ENCODE measurements at regions not wholly inside any gene's neighbourhood (a gene's known extent, or its start where the extent isn't known, plus 50 kb on each side); places are given as distances from the start of the nearest gene placed in this dataset.

GRCh38 chr13:79681069-79681468 lies 200.1 kb downstream of the NDFIP2 start:
- no peak for DNase-seq

- no peak for DNase-seq
Observed at GRCh38 chr13:79680485-79680884, 199.5 kb downstream of the NDFIP2 start.

- peak; percentile 31 for DNase-seq
Observed at GRCh38 chr13:79679334-79679733, 198.4 kb downstream of the NDFIP2 start.

GRCh38 chr13:79678100-79678499 lies 197.1 kb downstream of the NDFIP2 start:
- DNase-seq: no peak

- DNase-seq: no peak
Observed at GRCh38 chr13:79675931-79676660, 195.1 kb downstream of the NDFIP2 start.

- DNase-seq: no peak
Observed at GRCh38 chr13:79674765-79675515, 194.0 kb downstream of the NDFIP2 start.

- no peak for DNase-seq
Observed at GRCh38 chr13:79673993-79674377, 193.0 kb downstream of the NDFIP2 start.

- DNase-seq: no peak
Observed at GRCh38 chr13:79673310-79673992, 192.5 kb downstream of the NDFIP2 start.

- no peak for DNase-seq
Observed at GRCh38 chr13:79671420-79671819, 190.5 kb downstream of the NDFIP2 start.

GRCh38 chr13:79668201-79668752 lies 187.3 kb downstream of the NDFIP2 start:
- no peak for DNase-seq

- no peak for DNase-seq
Observed at GRCh38 chr13:79667771-79668170, 186.8 kb downstream of the NDFIP2 start.

GRCh38 chr13:79663977-79664636 lies 183.2 kb downstream of the NDFIP2 start:
- no peak for DNase-seq

GRCh38 chr13:79663435-79663834 lies 182.5 kb downstream of the NDFIP2 start:
- DNase-seq: no peak

- DNase-seq: no peak
Observed at GRCh38 chr13:79662882-79663281, 181.9 kb downstream of the NDFIP2 start.

GRCh38 chr13:79660361-79660760 lies 179.4 kb downstream of the NDFIP2 start:
- DNase-seq: no peak

- DNase-seq: peak; percentile 13
Observed at GRCh38 chr13:79659121-79659521, 178.2 kb downstream of the NDFIP2 start.

GRCh38 chr13:79658333-79658975 lies 177.5 kb downstream of the NDFIP2 start:
- no peak for DNase-seq

- no peak for DNase-seq
Observed at GRCh38 chr13:79655509-79655908, 174.6 kb downstream of the NDFIP2 start.

- no peak for DNase-seq
Observed at GRCh38 chr13:79654520-79654919, 173.6 kb downstream of the NDFIP2 start.

- DNase-seq: no peak
Observed at GRCh38 chr13:79650688-79651087, 169.7 kb downstream of the NDFIP2 start.

GRCh38 chr13:79648191-79648590 lies 167.2 kb downstream of the NDFIP2 start:
- no peak for DNase-seq

- DNase-seq: no peak
Observed at GRCh38 chr13:79647533-79647932, 166.6 kb downstream of the NDFIP2 start.
